HEK293 (cell line): ENCODE measurements at regions not wholly inside any gene's neighbourhood (a gene's known extent, or its start where the extent isn't known, plus 50 kb on each side); places are given as distances from the start of the nearest gene placed in this dataset.

ENCODE experiments used
- CTCF ChIA-PET: fragments of 350-600 bp; formaldehyde crosslinking; extraction: SDS; loops from one replicate; lab custom pipeline; 2021; ENCODE audit warnings: antibody characterized with exemption; lab: Yijun Ruan, JAX
- POLR2A ChIA-PET: fragments of 300-600 bp; formaldehyde crosslinking; extraction: SDS; loops from one replicate; lab custom pipeline; 2020; ENCODE audit warnings: antibody characterized with exemption, inconsistent platforms; lab: Yijun Ruan, JAX
- H3K27ac ChIP-seq: fragments of 200-500 bp; sonication (Bioruptor generic); 2 replicates; pipeline ENCODE4 v1.5.1; 2014; ENCODE audit warnings: low read depth, low read length, control low read depth, inconsistent platforms; ENCODE audit errors: extremely low read depth
- H3K36me3 ChIP-seq, 2 experiments: fragments of 200-500 bp in 1 of 2; sonication (Bioruptor generic) in 1 of 2; 1 replicate in 1 of 2; 2 replicates in 1 of 2; pipeline ENCODE4 v1.5.1; 2014 to 2017; ENCODE audit warnings: inconsistent platforms in 2 of 2, low read length in 2 of 2; ENCODE audit not compliant: control insufficient read depth in 2 of 2, insufficient read depth in 1 of 2
- H3K4me1 ChIP-seq: fragments of 200-500 bp; sonication (Bioruptor generic); 2 replicates; pipeline ENCODE4 v1.5.1; 2014; ENCODE audit warnings: mild to moderate bottlenecking, low read length, inconsistent platforms; ENCODE audit not compliant: control insufficient read depth, insufficient read depth
- H3K4me3 ChIP-seq: 2 replicates; pipeline ENCODE4 v1.5.1; 2011; ENCODE audit warnings: low read depth, mild to moderate bottlenecking, control low read depth, low read length, moderate library complexity
- H3K9me3 ChIP-seq: fragments of 200-500 bp; sonication (Bioruptor generic); 2 replicates; pipeline ENCODE4 v1.5.1; 2014; ENCODE audit warnings: low read depth, low read length, inconsistent platforms; ENCODE audit not compliant: control insufficient read depth, insufficient read depth
- GLI2 ChIP-seq: fragments of 450-650 bp; formaldehyde crosslinking; IDR thresholded peaks from 2 replicates; pipeline ENCODE4; 2017; ENCODE audit warnings: missing biosample characterization, missing genetic modification characterization, low read depth, borderline replicate concordance
- GLI4 ChIP-seq: fragments of 450-650 bp; formaldehyde crosslinking; IDR thresholded peaks from 2 replicates; pipeline ENCODE4 v1.5.1; 2016; ENCODE audit warnings: missing biosample characterization, missing genetic modification characterization
- ZBTB48 ChIP-seq: fragments of 450-650 bp; formaldehyde crosslinking; IDR thresholded peaks from 2 replicates; pipeline ENCODE4 v1.5.1; 2016; ENCODE audit warnings: missing biosample characterization, missing genetic modification characterization
- ZBTB8A ChIP-seq: fragments of 450-650 bp; formaldehyde crosslinking; IDR thresholded peaks from 2 replicates; pipeline ENCODE4 v1.5.1; 2016; ENCODE audit warnings: missing biosample characterization, missing genetic modification characterization
- ZNF169 ChIP-seq: fragments of 450-650 bp; formaldehyde crosslinking; IDR thresholded peaks from 2 replicates; pipeline ENCODE4 v1.5.1; 2016; ENCODE audit warnings: missing biosample characterization, missing genetic modification characterization
- ZNF19 ChIP-seq: fragments of 450-650 bp; formaldehyde crosslinking; IDR thresholded peaks from 2 replicates; pipeline ENCODE4; 2016; ENCODE audit warnings: missing biosample characterization, missing genetic modification characterization, low read depth
- ZNF221 ChIP-seq: fragments of 450-650 bp; formaldehyde crosslinking; IDR thresholded peaks from 2 replicates; pipeline ENCODE4 v1.5.1; 2017; ENCODE audit warnings: missing biosample characterization, missing genetic modification characterization, borderline replicate concordance
- ZNF292 ChIP-seq: fragments of 450-650 bp; formaldehyde crosslinking; IDR thresholded peaks from 2 replicates; pipeline ENCODE4 v1.5.1; 2016; ENCODE audit warnings: low read depth, missing biosample characterization, missing genetic modification characterization, borderline replicate concordance
- ZNF350 ChIP-seq: fragments of 450-650 bp; formaldehyde crosslinking; IDR thresholded peaks from 2 replicates; pipeline ENCODE4 v1.5.0; 2017; ENCODE audit warnings: missing biosample characterization, mild to moderate bottlenecking, missing genetic modification characterization
- ZNF510 ChIP-seq: fragments of 450-650 bp; formaldehyde crosslinking; IDR thresholded peaks from 2 replicates; pipeline ENCODE4 v1.5.1; 2018; ENCODE audit warnings: mild to moderate bottlenecking, missing genetic modification characterization, missing biosample characterization; ENCODE audit not compliant: insufficient replicate concordance
- ZNF514 ChIP-seq: fragments of 450-650 bp; formaldehyde crosslinking; IDR thresholded peaks from 2 replicates; pipeline ENCODE4 v1.5.1; 2016; ENCODE audit warnings: missing biosample characterization, missing genetic modification characterization
- ZNF664 ChIP-seq: fragments of 450-650 bp; formaldehyde crosslinking; IDR thresholded peaks from 2 replicates; pipeline ENCODE4 v1.5.1; 2016; ENCODE audit warnings: missing biosample characterization, missing genetic modification characterization
- ZNF777 ChIP-seq: fragments of 450-650 bp; formaldehyde crosslinking; IDR thresholded peaks from 2 replicates; pipeline ENCODE4 v1.5.1; 2017; ENCODE audit warnings: missing biosample characterization, missing genetic modification characterization, borderline replicate concordance
- ZSCAN23 ChIP-seq: fragments of 450-650 bp; formaldehyde crosslinking; IDR thresholded peaks from 2 replicates; pipeline ENCODE4 v1.5.1; 2016; ENCODE audit warnings: missing biosample characterization, missing genetic modification characterization
- TF ChIP-seq, protein P1 (sequence below): fragments of 450-650 bp; formaldehyde crosslinking; IDR thresholded peaks from 2 replicates; pipeline ENCODE4 v1.5.1; 2016; ENCODE audit warnings: missing biosample characterization, missing genetic modification characterization
- TF ChIP-seq, protein P2 (sequence below): fragments of 450-650 bp; formaldehyde crosslinking; IDR thresholded peaks from 2 replicates; pipeline ENCODE4 v1.5.1; 2016; ENCODE audit warnings: missing biosample characterization, missing genetic modification characterization
- TF ChIP-seq, protein P3 (sequence below): fragments of 450-650 bp; formaldehyde crosslinking; optimal IDR thresholded peaks from 2 replicates; pipeline ENCODE3; 2016; ENCODE audit warnings: missing biosample characterization, mild to moderate bottlenecking, missing genetic modification characterization
- TF ChIP-seq, protein P4 (sequence below): fragments of 450-650 bp; formaldehyde crosslinking; IDR thresholded peaks from 2 replicates; pipeline ENCODE4 v1.5.1; 2016; ENCODE audit warnings: missing biosample characterization, missing genetic modification characterization

DNA sequence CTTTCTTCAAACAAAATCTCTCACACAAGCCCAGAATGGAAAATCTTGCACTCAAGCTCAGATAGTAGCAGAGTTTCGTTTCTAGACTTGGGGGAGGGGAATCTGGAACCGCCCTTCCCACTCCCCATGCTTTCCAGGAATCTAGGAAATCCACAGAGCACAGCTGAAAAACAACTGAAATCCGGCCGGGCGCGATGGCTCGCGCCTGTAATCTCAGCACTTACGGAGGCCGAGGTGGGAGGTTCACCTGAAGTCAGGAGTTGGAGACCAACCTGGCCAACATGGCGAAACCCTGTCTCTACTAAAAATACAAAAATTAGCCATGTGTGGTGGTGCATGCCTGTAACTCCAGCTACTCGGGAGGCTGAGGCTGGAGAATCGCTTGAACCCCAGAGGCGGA is 127.3 kb upstream of the SLC34A2 start (continued):
- TF ChIP-seq, protein P1, sequence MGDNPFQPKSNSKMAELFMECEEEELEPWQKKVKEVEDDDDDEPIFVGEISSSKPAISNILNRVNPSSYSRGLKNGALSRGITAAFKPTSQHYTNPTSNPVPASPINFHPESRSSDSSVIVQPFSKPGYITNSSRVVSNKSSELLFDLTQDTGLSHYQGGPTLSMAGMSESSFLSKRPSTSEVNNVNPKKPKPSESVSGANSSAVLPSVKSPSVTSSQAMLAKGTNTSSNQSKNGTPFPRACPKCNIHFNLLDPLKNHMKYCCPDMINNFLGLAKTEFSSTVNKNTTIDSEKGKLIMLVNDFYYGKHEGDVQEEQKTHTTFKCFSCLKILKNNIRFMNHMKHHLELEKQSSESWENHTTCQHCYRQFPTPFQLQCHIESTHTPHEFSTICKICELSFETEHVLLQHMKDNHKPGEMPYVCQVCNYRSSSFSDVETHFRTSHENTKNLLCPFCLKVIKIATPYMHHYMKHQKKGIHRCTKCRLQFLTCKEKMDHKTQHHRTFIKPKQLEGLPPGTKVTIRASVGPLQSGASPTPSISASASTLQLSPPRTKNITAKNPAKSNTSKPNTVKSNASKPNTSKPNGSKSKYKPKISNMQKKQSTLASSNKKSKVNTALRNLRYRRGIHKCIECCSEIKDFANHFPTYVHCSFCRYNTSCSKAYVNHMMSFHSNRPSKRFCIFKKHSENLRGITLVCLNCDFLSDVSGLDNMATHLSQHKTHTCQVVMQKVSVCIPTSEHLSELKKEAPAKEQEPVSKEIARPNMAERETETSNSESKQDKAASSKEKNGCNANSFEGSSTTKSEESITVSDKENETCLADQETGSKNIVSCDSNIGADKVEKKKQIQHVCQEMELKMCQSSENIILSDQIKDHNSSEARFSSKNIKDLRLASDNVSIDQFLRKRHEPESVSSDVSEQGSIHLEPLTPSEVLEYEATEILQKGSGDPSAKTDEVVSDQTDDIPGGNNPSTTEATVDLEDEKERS = no peak
- TF ChIP-seq GLI2 (tag by site-specific recombination) = no peak
- TF ChIP-seq ZNF514 = no peak
- TF ChIP-seq ZSCAN23 = no peak
- TF ChIP-seq ZNF19 = no peak

DNA sequence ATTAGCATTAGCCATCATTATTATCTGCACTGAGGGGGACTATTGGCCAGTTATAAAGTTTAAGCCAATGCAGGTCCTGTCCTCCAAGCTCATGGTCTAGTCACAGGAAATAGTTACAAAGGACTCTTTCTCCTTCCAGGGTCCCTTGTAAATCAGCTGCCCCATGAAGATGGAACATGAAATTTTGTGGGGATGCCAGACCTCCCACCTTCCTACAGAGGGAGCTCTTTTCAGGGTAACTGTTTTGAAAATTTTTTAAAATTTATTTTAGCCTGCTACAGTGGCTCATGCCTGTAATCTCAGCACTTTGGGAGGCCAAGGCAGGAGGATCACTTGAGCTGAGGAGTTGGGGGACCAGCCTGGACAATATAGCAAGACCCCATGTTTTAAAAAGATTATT is 124.4 kb upstream of the SLC34A2 start:
- ChIA-PET CTCF (interaction anchor here (0.6 to 1.1 kb wide), 3 partner anchors 22 to 237 kb away, joined by 3 to 6 read pairs (median 5); no protein-coding TSS in a partner anchor), POLR2A (no interaction called here)
- H3K9me3 ChIP-seq = no peaks in the 10 kb centered on the region

More for the DNA sequence above, 124.4 kb upstream of the SLC34A2 start:
- TF ChIP-seq ZBTB8A (tag by site-specific recombination) (no peak), ZNF777 (tag by site-specific recombination) (no peak), ZBTB48 (tag by site-specific recombination) (no peak), ZNF350 (tag by site-specific recombination) (no peak), ZNF221 (no peak), ZNF664 (tag by site-specific recombination) (no peak), ZNF169 (tag by site-specific recombination) (no peak), ZNF510 (tag by site-specific recombination) (no peak), GLI4 (tag by site-specific recombination) (no peak), ZNF292 (tag by site-specific recombination) (no peak)
- TF ChIP-seq, protein P2, sequence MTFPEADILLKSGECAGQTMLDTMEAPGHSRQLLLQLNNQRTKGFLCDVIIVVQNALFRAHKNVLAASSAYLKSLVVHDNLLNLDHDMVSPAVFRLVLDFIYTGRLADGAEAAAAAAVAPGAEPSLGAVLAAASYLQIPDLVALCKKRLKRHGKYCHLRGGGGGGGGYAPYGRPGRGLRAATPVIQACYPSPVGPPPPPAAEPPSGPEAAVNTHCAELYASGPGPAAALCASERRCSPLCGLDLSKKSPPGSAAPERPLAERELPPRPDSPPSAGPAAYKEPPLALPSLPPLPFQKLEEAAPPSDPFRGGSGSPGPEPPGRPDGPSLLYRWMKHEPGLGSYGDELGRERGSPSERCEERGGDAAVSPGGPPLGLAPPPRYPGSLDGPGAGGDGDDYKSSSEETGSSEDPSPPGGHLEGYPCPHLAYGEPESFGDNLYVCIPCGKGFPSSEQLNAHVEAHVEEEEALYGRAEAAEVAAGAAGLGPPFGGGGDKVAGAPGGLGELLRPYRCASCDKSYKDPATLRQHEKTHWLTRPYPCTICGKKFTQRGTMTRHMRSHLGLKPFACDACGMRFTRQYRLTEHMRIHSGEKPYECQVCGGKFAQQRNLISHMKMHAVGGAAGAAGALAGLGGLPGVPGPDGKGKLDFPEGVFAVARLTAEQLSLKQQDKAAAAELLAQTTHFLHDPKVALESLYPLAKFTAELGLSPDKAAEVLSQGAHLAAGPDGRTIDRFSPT (tag by site-specific recombination) = no peak
- TF ChIP-seq, protein P3, sequence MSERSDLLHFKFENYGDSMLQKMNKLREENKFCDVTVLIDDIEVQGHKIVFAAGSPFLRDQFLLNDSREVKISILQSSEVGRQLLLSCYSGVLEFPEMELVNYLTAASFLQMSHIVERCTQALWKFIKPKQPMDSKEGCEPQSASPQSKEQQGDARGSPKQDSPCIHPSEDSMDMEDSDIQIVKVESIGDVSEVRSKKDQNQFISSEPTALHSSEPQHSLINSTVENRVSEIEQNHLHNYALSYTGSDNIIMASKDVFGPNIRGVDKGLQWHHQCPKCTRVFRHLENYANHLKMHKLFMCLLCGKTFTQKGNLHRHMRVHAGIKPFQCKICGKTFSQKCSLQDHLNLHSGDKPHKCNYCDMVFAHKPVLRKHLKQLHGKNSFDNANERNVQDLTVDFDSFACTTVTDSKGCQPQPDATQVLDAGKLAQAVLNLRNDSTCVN (tag by site-specific recombination) = no peak
- TF ChIP-seq, protein P4, sequence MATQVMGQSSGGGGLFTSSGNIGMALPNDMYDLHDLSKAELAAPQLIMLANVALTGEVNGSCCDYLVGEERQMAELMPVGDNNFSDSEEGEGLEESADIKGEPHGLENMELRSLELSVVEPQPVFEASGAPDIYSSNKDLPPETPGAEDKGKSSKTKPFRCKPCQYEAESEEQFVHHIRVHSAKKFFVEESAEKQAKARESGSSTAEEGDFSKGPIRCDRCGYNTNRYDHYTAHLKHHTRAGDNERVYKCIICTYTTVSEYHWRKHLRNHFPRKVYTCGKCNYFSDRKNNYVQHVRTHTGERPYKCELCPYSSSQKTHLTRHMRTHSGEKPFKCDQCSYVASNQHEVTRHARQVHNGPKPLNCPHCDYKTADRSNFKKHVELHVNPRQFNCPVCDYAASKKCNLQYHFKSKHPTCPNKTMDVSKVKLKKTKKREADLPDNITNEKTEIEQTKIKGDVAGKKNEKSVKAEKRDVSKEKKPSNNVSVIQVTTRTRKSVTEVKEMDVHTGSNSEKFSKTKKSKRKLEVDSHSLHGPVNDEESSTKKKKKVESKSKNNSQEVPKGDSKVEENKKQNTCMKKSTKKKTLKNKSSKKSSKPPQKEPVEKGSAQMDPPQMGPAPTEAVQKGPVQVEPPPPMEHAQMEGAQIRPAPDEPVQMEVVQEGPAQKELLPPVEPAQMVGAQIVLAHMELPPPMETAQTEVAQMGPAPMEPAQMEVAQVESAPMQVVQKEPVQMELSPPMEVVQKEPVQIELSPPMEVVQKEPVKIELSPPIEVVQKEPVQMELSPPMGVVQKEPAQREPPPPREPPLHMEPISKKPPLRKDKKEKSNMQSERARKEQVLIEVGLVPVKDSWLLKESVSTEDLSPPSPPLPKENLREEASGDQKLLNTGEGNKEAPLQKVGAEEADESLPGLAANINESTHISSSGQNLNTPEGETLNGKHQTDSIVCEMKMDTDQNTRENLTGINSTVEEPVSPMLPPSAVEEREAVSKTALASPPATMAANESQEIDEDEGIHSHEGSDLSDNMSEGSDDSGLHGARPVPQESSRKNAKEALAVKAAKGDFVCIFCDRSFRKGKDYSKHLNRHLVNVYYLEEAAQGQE (tag by site-specific recombination) = no peak
- no peaks in the 10 kb centered on the region for H3K4me1 ChIP-seq
- H3K4me3 ChIP-seq = no peak overlapping the region
- H3K27ac ChIP-seq = no peak overlapping the region
- H3K36me3 ChIP-seq = no peaks in the 10 kb centered on the region
